ENCODE measurements at regions not wholly inside any gene's neighbourhood (a gene's known extent, or its start where the extent isn't known, plus 50 kb on each side); places are given as distances from the start of the nearest gene placed in this dataset.

GRCh38 chr7:130886438-130887135 is 152.6 kb upstream of the KLF14 start:
- peaks cover 96% of the 10 kb centered on the region for H3K79me2 ChIP-seq (ENCODE audit: insufficient read depth, low read length)
- H4K20me1 ChIP-seq (ENCODE audit: insufficient read depth, low read length): peaks cover 70% of the 10 kb centered on the region
- H3K27me3 ChIP-seq (ENCODE audit: insufficient read depth, low read length): no peaks in the 10 kb centered on the region
- no peaks in the 10 kb centered on the region for H3K9me3 ChIP-seq (ENCODE audit: low read depth, low read length)
- H3K4me1 ChIP-seq (ENCODE audit: insufficient read depth, low read length): peaks cover 87% of the 10 kb centered on the region
- TF ChIP-seq, protein P1, sequence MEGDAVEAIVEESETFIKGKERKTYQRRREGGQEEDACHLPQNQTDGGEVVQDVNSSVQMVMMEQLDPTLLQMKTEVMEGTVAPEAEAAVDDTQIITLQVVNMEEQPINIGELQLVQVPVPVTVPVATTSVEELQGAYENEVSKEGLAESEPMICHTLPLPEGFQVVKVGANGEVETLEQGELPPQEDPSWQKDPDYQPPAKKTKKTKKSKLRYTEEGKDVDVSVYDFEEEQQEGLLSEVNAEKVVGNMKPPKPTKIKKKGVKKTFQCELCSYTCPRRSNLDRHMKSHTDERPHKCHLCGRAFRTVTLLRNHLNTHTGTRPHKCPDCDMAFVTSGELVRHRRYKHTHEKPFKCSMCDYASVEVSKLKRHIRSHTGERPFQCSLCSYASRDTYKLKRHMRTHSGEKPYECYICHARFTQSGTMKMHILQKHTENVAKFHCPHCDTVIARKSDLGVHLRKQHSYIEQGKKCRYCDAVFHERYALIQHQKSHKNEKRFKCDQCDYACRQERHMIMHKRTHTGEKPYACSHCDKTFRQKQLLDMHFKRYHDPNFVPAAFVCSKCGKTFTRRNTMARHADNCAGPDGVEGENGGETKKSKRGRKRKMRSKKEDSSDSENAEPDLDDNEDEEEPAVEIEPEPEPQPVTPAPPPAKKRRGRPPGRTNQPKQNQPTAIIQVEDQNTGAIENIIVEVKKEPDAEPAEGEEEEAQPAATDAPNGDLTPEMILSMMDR (IDR thresholded peaks at IDR 0.05; ENCODE audit: extremely low read depth, low read depth, low read length): no peak
- peak overlapping the region; percentile 99 for H3K27ac ChIP-seq (ENCODE audit: low read depth, low read length)
- H3K36me3 ChIP-seq (ENCODE audit: insufficient read depth, low read length): peaks cover 89% of the 10 kb centered on the region
- H2AFZ ChIP-seq (ENCODE audit: low read length): no peak overlapping the region
- peak overlapping the region; percentile 66 for H3K4me2 ChIP-seq (ENCODE audit: insufficient read depth, low read length)
- H3K4me3 ChIP-seq (ENCODE audit: insufficient read depth, low read length): no peak overlapping the region
- no peak for DNase-seq (ENCODE audit: insufficient read length, low spot score, missing footprints)

GRCh38 chr7:130887182-130887956 is 153.4 kb upstream of the KLF14 start:
- Histone ChIP-seq H3K9me3 (ENCODE audit: low read depth, low read length) (no peaks in the 10 kb centered on the region), H3K27ac (ENCODE audit: low read depth, low read length) (peak overlapping the region; percentile 99), H3K4me1 (ENCODE audit: insufficient read depth, low read length) (peaks cover 83% of the 10 kb centered on the region), H4K20me1 (ENCODE audit: insufficient read depth, low read length) (peaks cover 65% of the 10 kb centered on the region), H3K4me2 (ENCODE audit: insufficient read depth, low read length) (peak overlapping the region; percentile 66), H3K79me2 (ENCODE audit: insufficient read depth, low read length) (peaks cover 92% of the 10 kb centered on the region), H3K4me3 (ENCODE audit: insufficient read depth, low read length) (peak overlapping the region; percentile 10), H2AFZ (ENCODE audit: low read length) (no peak overlapping the region), H3K27me3 (ENCODE audit: insufficient read depth, low read length) (no peaks in the 10 kb centered on the region), H3K36me3 (ENCODE audit: insufficient read depth, low read length) (peaks cover 81% of the 10 kb centered on the region)
- peak; percentile 86 for DNase-seq (ENCODE audit: insufficient read length, low spot score, missing footprints)
- TF ChIP-seq, protein P1 (IDR thresholded peaks at IDR 0.05; ENCODE audit: extremely low read depth, low read depth, low read length): no peak

GRCh38 chr7:130887957-130888371 is 154.0 kb upstream of the KLF14 start:
- peaks cover 92% of the 10 kb centered on the region for H3K79me2 ChIP-seq (ENCODE audit: insufficient read depth, low read length)
- peaks cover 84% of the 10 kb centered on the region for H3K4me1 ChIP-seq (ENCODE audit: insufficient read depth, low read length)
- peaks cover 80% of the 10 kb centered on the region for H3K36me3 ChIP-seq (ENCODE audit: insufficient read depth, low read length)
- H3K9me3 ChIP-seq (ENCODE audit: low read depth, low read length): no peaks in the 10 kb centered on the region
- H3K27me3 ChIP-seq (ENCODE audit: insufficient read depth, low read length): no peaks in the 10 kb centered on the region
- no peak for DNase-seq (ENCODE audit: insufficient read length, low spot score, missing footprints)
- H3K4me2 ChIP-seq (ENCODE audit: insufficient read depth, low read length): peak overlapping the region; percentile 66
- H4K20me1 ChIP-seq (ENCODE audit: insufficient read depth, low read length): peaks cover 63% of the 10 kb centered on the region
- no peak overlapping the region for H3K4me3 ChIP-seq (ENCODE audit: insufficient read depth, low read length)
- H3K27ac ChIP-seq (ENCODE audit: low read depth, low read length): peak overlapping the region; percentile 99
- no peak overlapping the region for H2AFZ ChIP-seq (ENCODE audit: low read length)
- TF ChIP-seq, protein P1 (IDR thresholded peaks at IDR 0.05; ENCODE audit: extremely low read depth, low read depth, low read length): no peak

GRCh38 chr7:130888468-130888867 is 154.5 kb upstream of the KLF14 start:
- Histone ChIP-seq H3K4me1 (ENCODE audit: insufficient read depth, low read length) (peaks cover 89% of the 10 kb centered on the region), H2AFZ (ENCODE audit: low read length) (no peak overlapping the region), H3K9me3 (ENCODE audit: low read depth, low read length) (no peaks in the 10 kb centered on the region), H3K79me2 (ENCODE audit: insufficient read depth, low read length) (peaks cover 92% of the 10 kb centered on the region), H3K4me3 (ENCODE audit: insufficient read depth, low read length) (peak overlapping the region; percentile 10), H4K20me1 (ENCODE audit: insufficient read depth, low read length) (peaks cover 66% of the 10 kb centered on the region), H3K27me3 (ENCODE audit: insufficient read depth, low read length) (no peaks in the 10 kb centered on the region), H3K27ac (ENCODE audit: low read depth, low read length) (peak overlapping the region; percentile 99), H3K4me2 (ENCODE audit: insufficient read depth, low read length) (peak overlapping the region; percentile 66), H3K36me3 (ENCODE audit: insufficient read depth, low read length) (peaks cover 79% of the 10 kb centered on the region)
- no peak for DNase-seq (ENCODE audit: insufficient read length, low spot score, missing footprints)
- TF ChIP-seq, protein P1 (IDR thresholded peaks at IDR 0.05; ENCODE audit: extremely low read depth, low read depth, low read length): no peak
